Neural progenitor cell (in vitro differentiated cells): ENCODE measurements at regions not wholly inside any gene's neighbourhood (a gene's known extent, or its start where the extent isn't known, plus 50 kb on each side); places are given as distances from the start of the nearest gene placed in this dataset.

ENCODE experiments used
- DNase-seq: peaks from one replicate; pipeline ENCODE4 v3.0.0-alpha.2; 2016; ENCODE audit warnings: low spot score
- H2AFZ ChIP-seq: fragments of 200-600 bp; sonication (generic); replicated peaks from 2 replicates; pipeline ENCODE4 v1.6.1; 2016; ENCODE audit warnings: antibody characterized with exemption
- H3F3A ChIP-seq: fragments of 200-600 bp; sonication (generic); 2 replicates; pipeline ENCODE4 v1.6.1; 2016; ENCODE audit warnings: antibody characterized with exemption, low read depth
- H3K27ac ChIP-seq: fragments of 200-600 bp; sonication (generic); 2 replicates; pipeline ENCODE4 v1.5.1; 2016; ENCODE audit warnings: mild to moderate bottlenecking
- H3K27me3 ChIP-seq: fragments of 200-600 bp; sonication (generic); 2 replicates; pipeline ENCODE4 v1.6.1; 2016; ENCODE audit warnings: mild to moderate bottlenecking, moderate library complexity
- H3K36me3 ChIP-seq: fragments of 200-600 bp; sonication (generic); 2 replicates; pipeline ENCODE4 v1.5.1; 2016
- H3K4me1 ChIP-seq: fragments of 200-600 bp; sonication (generic); 2 replicates; pipeline ENCODE4 v1.6.1; 2016; ENCODE audit warnings: mixed run types
- H3K4me2 ChIP-seq: fragments of 200-600 bp; sonication (generic); 2 replicates; pipeline ENCODE4 v1.6.1; 2016
- H3K4me3 ChIP-seq: fragments of 200-600 bp; sonication (generic); 2 replicates; pipeline ENCODE4 v1.5.1; 2016
- H3K79me2 ChIP-seq: fragments of 200-600 bp; sonication (generic); 2 replicates; pipeline ENCODE4 v1.6.1; 2016; ENCODE audit warnings: low read depth
- H3K9ac ChIP-seq: fragments of 200-600 bp; sonication (generic); 2 replicates; pipeline ENCODE4 v1.6.1; 2016
- H3K9me3 ChIP-seq: fragments of 200-600 bp; sonication (generic); 2 replicates; pipeline ENCODE4 v1.5.1; 2016; ENCODE audit warnings: low read depth
- H4K20me1 ChIP-seq: fragments of 200-600 bp; sonication (generic); 2 replicates; pipeline ENCODE4 v1.6.1; 2016; ENCODE audit warnings: low read depth
- H3K27ac Mint-ChIP-seq: 3 replicates; pipeline ENCODE4 v1.8.0; 2021; ENCODE audit warnings: mixed read lengths
- H3K27me3 Mint-ChIP-seq: 2 replicates; pipeline ENCODE4 v1.8.0; 2022; ENCODE audit warnings: low read depth, mild to moderate bottlenecking, inconsistent platforms, moderate library complexity, mixed read lengths; ENCODE audit not compliant: insufficient read depth
- H3K36me3 Mint-ChIP-seq: 3 replicates; pipeline ENCODE4 v1.8.0; 2021; ENCODE audit warnings: mixed read lengths
- H3K4me1 Mint-ChIP-seq: 3 replicates; pipeline ENCODE4 v1.8.0; 2021; ENCODE audit warnings: mixed read lengths
- H3K4me3 Mint-ChIP-seq: 3 replicates; pipeline ENCODE4 v1.8.0; 2021; ENCODE audit warnings: mild to moderate bottlenecking, moderate library complexity, mixed read lengths
- H3K9me3 Mint-ChIP-seq: 3 replicates; pipeline ENCODE4 v1.8.0; 2020; ENCODE audit warnings: mixed read lengths
- CTCF ChIP-seq: fragments of 200-600 bp; sonication (generic); IDR thresholded peaks from 2 replicates; pipeline ENCODE4 v1.5.1; 2017; ENCODE audit warnings: antibody characterized with exemption, mild to moderate bottlenecking
- EZH2 ChIP-seq: fragments of 200-600 bp; sonication (generic); IDR thresholded peaks from 2 replicates; pipeline ENCODE4 v1.6.1; 2017; ENCODE audit warnings: antibody characterized with exemption, mild to moderate bottlenecking, moderate library complexity
- EZH2phosphoT487 ChIP-seq: fragments of 200-600 bp; sonication (generic); IDR thresholded peaks from 2 replicates; pipeline ENCODE4 v1.6.1; 2017; ENCODE audit warnings: antibody characterized with exemption

DNA sequence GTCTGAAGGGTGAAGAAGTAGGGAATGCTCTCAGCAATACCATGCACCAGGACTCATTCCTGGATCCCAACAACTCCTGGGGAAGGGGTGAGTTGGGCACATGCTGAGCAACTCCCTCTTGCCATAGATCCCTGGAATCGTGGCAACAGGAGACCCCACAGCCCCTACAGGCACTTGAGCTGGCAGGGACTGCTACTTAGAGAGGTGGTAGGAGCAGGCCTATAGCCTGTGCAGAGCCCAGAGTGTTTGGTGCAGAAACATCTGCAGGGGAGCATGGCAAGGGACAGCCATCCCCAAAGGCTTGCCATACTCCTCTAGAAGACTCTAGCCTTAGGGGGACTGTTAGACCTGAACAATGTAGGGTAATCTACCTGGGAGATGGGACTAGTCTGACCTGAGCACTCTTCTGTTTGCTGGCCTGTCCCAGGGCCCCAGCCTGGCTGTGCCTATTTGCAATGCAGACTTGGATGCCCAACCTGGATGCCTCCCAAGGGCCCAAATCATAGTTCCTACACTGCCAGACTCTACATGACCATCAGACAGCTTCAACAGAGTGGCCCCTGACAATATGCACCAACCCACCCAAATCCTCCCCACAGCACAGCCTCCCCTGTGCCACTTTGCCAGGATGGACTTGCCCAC, 568.6 kb upstream of the KIF2B start:
- Histone ChIP-seq H3K9me3 (no peaks in the 10 kb centered on the region), H3F3A (no peaks in the 10 kb centered on the region), H3K9ac (no peak overlapping the region), H3K4me1 (no peaks in the 10 kb centered on the region), H2AFZ (no peak overlapping the region), H3K27me3 (no peaks in the 10 kb centered on the region), H3K36me3 (no peaks in the 10 kb centered on the region), H3K4me3 (no peak overlapping the region), H4K20me1 (no peaks in the 10 kb centered on the region), H3K4me2 (no peak overlapping the region), H3K79me2 (no peaks in the 10 kb centered on the region), H3K27ac (no peak overlapping the region)
- no peaks in the 10 kb centered on the region for H3K9me3 Mint-ChIP-seq
- no peak for DNase-seq
- no peak overlapping the region for H3K27ac Mint-ChIP-seq
- no peaks in the 10 kb centered on the region for H3K36me3 Mint-ChIP-seq
- TF ChIP-seq EZH2, result no peak
- TF ChIP-seq CTCF, result no peak
- TF ChIP-seq EZH2phosphoT487, result no peak
- no peaks in the 10 kb centered on the region for H3K27me3 Mint-ChIP-seq
- no peak overlapping the region for H3K4me3 Mint-ChIP-seq
- no peaks in the 10 kb centered on the region for H3K4me1 Mint-ChIP-seq

DNA sequence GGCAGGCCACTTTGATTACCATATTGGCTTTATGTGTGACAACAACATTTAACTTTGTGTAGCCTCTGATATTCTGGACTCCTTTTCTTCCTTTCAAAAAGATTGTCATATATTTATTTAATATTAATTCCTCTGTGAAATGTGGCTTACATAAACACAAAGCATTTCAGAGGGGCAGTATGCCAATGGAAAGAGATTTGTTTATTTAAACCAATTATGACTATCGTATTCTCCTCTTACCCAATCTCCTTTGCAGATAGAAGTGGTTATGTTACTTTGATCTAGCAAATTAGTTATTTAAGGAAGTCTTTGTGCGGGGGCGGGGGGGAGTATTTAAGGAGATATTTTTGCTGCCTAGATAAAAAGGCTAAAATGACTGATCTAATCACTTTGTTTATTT, 573.7 kb upstream of the KIF2B start:
- no peak overlapping the region for H3K9ac ChIP-seq
- no peak overlapping the region for H3K4me3 ChIP-seq
- H3K4me1 Mint-ChIP-seq, result no peaks in the 10 kb centered on the region
- no peaks in the 10 kb centered on the region for H3K79me2 ChIP-seq
- H3K36me3 ChIP-seq, result no peaks in the 10 kb centered on the region
- no peak overlapping the region for H3K4me3 Mint-ChIP-seq
- no peak overlapping the region for H2AFZ ChIP-seq
- H3K9me3 ChIP-seq, result no peaks in the 10 kb centered on the region
- no peak for TF ChIP-seq EZH2phosphoT487
- TF ChIP-seq CTCF, result no peak
- no peak for TF ChIP-seq EZH2
- H3K9me3 Mint-ChIP-seq, result no peaks in the 10 kb centered on the region
- H3K27ac ChIP-seq, result no peak overlapping the region
- H3K27ac Mint-ChIP-seq, result no peak overlapping the region
- H3K27me3 Mint-ChIP-seq, result no peaks in the 10 kb centered on the region
- H3K27me3 ChIP-seq, result no peaks in the 10 kb centered on the region
- DNase-seq, result no peak
- no peaks in the 10 kb centered on the region for H3K4me1 ChIP-seq
- no peaks in the 10 kb centered on the region for H3F3A ChIP-seq
- no peaks in the 10 kb centered on the region for H4K20me1 ChIP-seq
- H3K4me2 ChIP-seq, result no peak overlapping the region
- H3K36me3 Mint-ChIP-seq, result no peaks in the 10 kb centered on the region

DNA sequence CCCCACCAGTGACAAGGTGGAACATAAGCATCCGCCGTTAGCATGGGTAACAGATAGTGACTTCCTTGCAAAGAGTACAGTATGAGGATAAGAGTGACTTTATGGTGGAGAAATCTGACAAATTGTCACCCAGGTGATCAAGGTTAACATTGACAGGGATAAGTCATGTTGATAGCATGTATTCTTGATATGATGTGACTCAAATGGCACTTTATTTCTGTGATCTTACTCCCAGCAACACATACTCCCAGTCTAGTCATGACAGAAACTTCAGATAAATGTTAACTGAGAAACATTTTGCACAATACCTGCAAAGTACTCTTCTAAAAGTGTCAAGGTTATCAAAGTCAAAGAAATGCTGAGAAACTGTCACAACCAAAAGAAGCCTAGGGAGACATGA, 588.6 kb upstream of the KIF2B start:
- Histone ChIP-seq H3K79me2 (no peaks in the 10 kb centered on the region), H3K27ac (no peak overlapping the region), H3K4me3 (no peak overlapping the region), H3K4me1 (no peaks in the 10 kb centered on the region), H3K36me3 (no peaks in the 10 kb centered on the region), H3K9ac (no peak overlapping the region), H3K4me2 (no peak overlapping the region), H4K20me1 (no peaks in the 10 kb centered on the region), H3K9me3 (no peaks in the 10 kb centered on the region), H3K27me3 (no peaks in the 10 kb centered on the region), H2AFZ (no peak overlapping the region), H3F3A (no peaks in the 10 kb centered on the region)
- H3K4me1 Mint-ChIP-seq, result no peaks in the 10 kb centered on the region
- TF ChIP-seq CTCF (no peak), EZH2phosphoT487 (no peak)
- H3K4me3 Mint-ChIP-seq, result no peak overlapping the region
- peaks cover 2% of the 10 kb centered on the region for H3K27me3 Mint-ChIP-seq
- no peak overlapping the region for H3K27ac Mint-ChIP-seq
- H3K36me3 Mint-ChIP-seq, result no peaks in the 10 kb centered on the region
- no peaks in the 10 kb centered on the region for H3K9me3 Mint-ChIP-seq
- DNase-seq, result no peak
